C4-2B (cell line): ENCODE measurements at regions not wholly inside any gene's neighbourhood (a gene's known extent, or its start where the extent isn't known, plus 50 kb on each side); places are given as distances from the start of the nearest gene placed in this dataset.

ENCODE experiments used
- ZFX ChIP-seq: fragments of 450-650 bp; IDR thresholded peaks from 2 replicates; pipeline ENCODE4 v1.6.1; 2017
- TF ChIP-seq, protein P1 (sequence below): fragments of 450-650 bp; conservative IDR thresholded peaks from 2 replicates; pipeline ENCODE4 v1.5.1; 2017; ENCODE audit warnings: mild to moderate bottlenecking

DNA sequence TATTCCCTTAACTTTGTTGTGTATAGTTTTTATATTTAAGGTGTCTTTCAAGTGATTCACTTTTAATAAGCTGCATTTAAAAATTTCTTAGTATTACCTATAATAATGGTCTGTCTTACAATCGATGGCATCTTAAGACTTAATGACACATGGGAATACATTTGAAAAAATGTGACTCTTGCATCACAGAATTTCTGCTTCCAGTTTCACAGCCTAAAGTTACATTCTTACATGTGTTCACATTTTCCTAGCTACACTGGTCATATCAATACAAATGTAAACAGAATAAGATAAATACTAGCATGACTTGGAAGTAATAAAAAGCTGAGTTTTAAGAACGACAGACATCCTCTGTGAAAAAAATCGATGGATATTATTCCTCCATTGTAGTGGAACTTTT is 1597.1 kb upstream of the MIR17HG start:
- TF ChIP-seq, protein P1, sequence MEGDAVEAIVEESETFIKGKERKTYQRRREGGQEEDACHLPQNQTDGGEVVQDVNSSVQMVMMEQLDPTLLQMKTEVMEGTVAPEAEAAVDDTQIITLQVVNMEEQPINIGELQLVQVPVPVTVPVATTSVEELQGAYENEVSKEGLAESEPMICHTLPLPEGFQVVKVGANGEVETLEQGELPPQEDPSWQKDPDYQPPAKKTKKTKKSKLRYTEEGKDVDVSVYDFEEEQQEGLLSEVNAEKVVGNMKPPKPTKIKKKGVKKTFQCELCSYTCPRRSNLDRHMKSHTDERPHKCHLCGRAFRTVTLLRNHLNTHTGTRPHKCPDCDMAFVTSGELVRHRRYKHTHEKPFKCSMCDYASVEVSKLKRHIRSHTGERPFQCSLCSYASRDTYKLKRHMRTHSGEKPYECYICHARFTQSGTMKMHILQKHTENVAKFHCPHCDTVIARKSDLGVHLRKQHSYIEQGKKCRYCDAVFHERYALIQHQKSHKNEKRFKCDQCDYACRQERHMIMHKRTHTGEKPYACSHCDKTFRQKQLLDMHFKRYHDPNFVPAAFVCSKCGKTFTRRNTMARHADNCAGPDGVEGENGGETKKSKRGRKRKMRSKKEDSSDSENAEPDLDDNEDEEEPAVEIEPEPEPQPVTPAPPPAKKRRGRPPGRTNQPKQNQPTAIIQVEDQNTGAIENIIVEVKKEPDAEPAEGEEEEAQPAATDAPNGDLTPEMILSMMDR = no peak
- no peak for TF ChIP-seq ZFX
